ENCODE measurements at regions not wholly inside any gene's neighbourhood (a gene's known extent, or its start where the extent isn't known, plus 50 kb on each side); places are given as distances from the start of the nearest gene placed in this dataset.
"Not testable (repeated sequence)": the region's sequence is repeated elsewhere in the genome, so short reads cannot be mapped to it uniquely, and the experiment has no call there.

DNA sequence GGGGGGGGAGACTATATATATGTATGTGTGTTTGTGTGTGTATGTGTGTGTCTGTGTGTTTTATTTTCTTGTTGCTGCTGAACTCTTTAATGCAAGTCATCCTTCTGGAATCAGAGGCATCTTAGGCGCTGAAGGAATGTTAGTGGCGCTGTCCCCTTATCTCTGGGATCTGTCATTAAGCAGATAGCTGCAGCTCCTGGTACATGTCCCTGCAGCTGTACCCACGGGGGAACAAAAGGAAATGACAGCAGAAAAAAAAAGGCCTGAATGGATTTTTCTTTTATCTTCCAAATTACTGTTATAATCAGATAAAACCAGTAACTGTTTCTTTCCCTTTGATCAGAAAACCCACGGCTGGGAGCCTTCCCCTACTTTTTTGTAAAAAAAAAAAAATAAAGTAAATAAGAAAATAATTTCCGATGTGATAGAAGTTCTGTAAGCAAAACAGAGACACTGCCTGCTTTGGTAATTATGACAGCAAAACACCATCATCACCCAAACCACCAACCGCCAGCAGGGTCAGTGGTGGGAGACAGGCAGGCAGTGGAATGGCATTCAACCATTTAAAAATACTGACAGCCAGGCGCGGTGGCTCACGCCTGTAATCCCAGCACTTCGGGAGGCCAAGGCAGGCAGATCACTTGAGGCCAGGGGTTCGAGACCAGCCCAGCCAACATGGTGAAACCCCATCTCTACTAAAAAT lies 411.3 kb upstream of the ZNF722 start:
- not testable (repeated sequence) for TF ChIP-seq CTCF (conservative IDR thresholded peaks at IDR 0.05); EZH2 (IDR thresholded peaks at IDR 0.05; ENCODE audit: low read depth)
